ENCODE measurements at regions not wholly inside any gene's neighbourhood (a gene's known extent, or its start where the extent isn't known, plus 50 kb on each side); places are given as distances from the start of the nearest gene placed in this dataset.

- TF ChIP-seq ZNF318 (IDR thresholded peaks at IDR 0.05; ENCODE audit: borderline replicate concordance in 1 of 2, low read depth in 1 of 2): no peak
Observed at GRCh38 chr6:5893295-5893694, 113.4 kb downstream of the NRN1 start (continued).

GRCh38 chr6:5892669-5893068 is 114.1 kb downstream of the NRN1 start:
- in situ Hi-C loops (cut with MboI): no loop called here
- no peak for FAIRE-seq
- ChIA-PET POLR2A (interaction anchor here (1.3 kb wide), 1 partner anchor 29 kb away, joined by 4 read pairs; no protein-coding TSS in a partner anchor), CTCF (ENCODE audit: low intra/inter-chr PET ratio) (no interaction called here)
- Histone ChIP-seq H3K4me3 (peak overlapping the region; percentile 26; the same call in 1 of the 2 replicates), H3K27me3 (ENCODE audit: control insufficient read depth in 2 of 2, insufficient read depth in 2 of 2, low read length in 2 of 2) (0 out of 5 replicates have a peak, but pooled peaks cover 0 to 6% of the 10 kb centered on the region in 2 experiments), H3K79me2 (ENCODE audit: control insufficient read depth, insufficient read depth, low read length) (no peaks in the 10 kb centered on the region), H3K27ac (ENCODE audit: extremely low read depth, low read depth, low read length) (no peak overlapping the region), H3K4me1 (replicated peaks in 1 of 2; ENCODE audit: control insufficient read depth in 2 of 2, insufficient read depth in 2 of 2, low read length in 2 of 2) (peaks cover 4 to 6% of the 10 kb centered on the region in 2 experiments; a peak in 2 of 5 replicates), H3K9ac (ENCODE audit: insufficient read depth in 1 of 2, low read depth in 2 of 2, low read length in 2 of 2) (0 out of 4 replicates have a peak overlapping the region, but pooled peaks of 1 of the 2 experiments have one; percentile 10), H4K20me1 (replicated peaks; ENCODE audit: control insufficient read depth, insufficient read depth, low read length) (no peaks in the 10 kb centered on the region), H3K36me3 (ENCODE audit: control insufficient read depth, insufficient read depth, low read length) (no peaks in the 10 kb centered on the region), H3K9me1 (ENCODE audit: control insufficient read depth, insufficient read depth, low read length) (no peaks in the 10 kb centered on the region), H3K9me3 (replicated peaks; ENCODE audit: control insufficient read depth, insufficient read depth, low read depth, low read length) (no peaks in the 10 kb centered on the region), H3K4me2 (ENCODE audit: insufficient read depth, low read length) (peak overlapping the region; percentile 76), H2AFZ (ENCODE audit: low read depth, low read length) (peak overlapping the region; percentile 99)
- TSS peak; percentile 68 for BruUV-seq (replicated peaks)
- no peak for ATAC-seq
- no peak for TF ChIP-seq U2AF1 (optimal IDR thresholded peaks at IDR 0.05; ENCODE audit: low read depth, low read length)
- no peak for TF ChIP-seq ZNF140 (CRISPR knock-in tag; IDR thresholded peaks at IDR 0.05)
- TF ChIP-seq FOXA3 (CRISPR knock-in tag; conservative IDR thresholded peaks at IDR 0.05 in 1 of 2, IDR thresholded peaks at IDR 0.05 in 1 of 2): no peak
- TF ChIP-seq TCFL5 (CRISPR knock-in tag; conservative IDR thresholded peaks at IDR 0.05): no peak
- no peak for TF ChIP-seq GMEB1 (CRISPR knock-in tag; IDR thresholded peaks at IDR 0.05)
- 34% methylated on average over 6 of the region's 6 CpGs for WGBS (ENCODE audit: insufficient coverage, low coverage, missing lambda C conversion rate)
- no peak for DNase-seq (ENCODE audit: extremely low read depth in 1 of 4, low spot score in 3 of 4)
- intact Hi-C loops (cut with micrococcal nuclease): no loop called here

Data from K562 (cell line).